Lower leg skin (tissue), 4 donors: ENCODE measurements at regions not wholly inside any gene's neighbourhood (a gene's known extent, or its start where the extent isn't known, plus 50 kb on each side); places are given as distances from the start of the nearest gene placed in this dataset.

Experiments used
- DNase-seq, 2 donors: peaks; one replicate each; pipeline ENCODE4 v3.0.0-alpha.2; 2019; ENCODE audit warnings: low spot score in 2 of 2
- H3K4me3 ChIP-seq: fragments of 200-600 bp; sonication (generic); 2 replicates; pipeline ENCODE4 v1.5.1; 2017; ENCODE audit warnings: mild to moderate bottlenecking, low read depth; ENCODE audit not compliant: poor library complexity, severe bottlenecking
- CTCF ChIP-seq, 3 donors: fragments of 450-650 bp; IDR thresholded peaks; one replicate each; pipeline ENCODE4 v1.5.1; 2016; ENCODE audit warnings: antibody characterized with exemption in 3 of 3, mild to moderate bottlenecking in 3 of 3, moderate library complexity in 2 of 3
- POLR2A ChIP-seq, 2 donors: fragments of 450-650 bp; IDR thresholded peaks; one replicate each; pipeline ENCODE4 v1.6.1; 2016 to 2017; ENCODE audit warnings: antibody characterized with exemption in 2 of 2, mild to moderate bottlenecking in 1 of 2, moderate library complexity in 1 of 2
- WGBS, 2 donors: methylation state at CpG; one replicate each; pipeline ENCODE4 v1.1.5; 2018; 5-methylcytosine and 5-hydroxymethylcytosine counted together
- intact Hi-C: fragments of 100-400 bp; cut with DNase I; formaldehyde crosslinking; loops from one replicate; pipeline ENCODE4 v1.15.0; 2023; ENCODE audit warnings: low total_unique reads

- no peak for DNase-seq
- H3K4me3 ChIP-seq: no peak overlapping the region
- intact Hi-C loops: no loop called here
- WGBS, 2 donors: 81 to 90% methylated on average over 4 of the region's 4 CpGs
- TF ChIP-seq CTCF (IDR thresholded peaks at IDR 0.05) (no peak), POLR2A (IDR thresholded peaks at IDR 0.05) (no peak)
These were observed 221.8 kb upstream of the DCN start for GRCh38 chr12:91404441-91404840.

GRCh38 chr12:91401190-91401589, 218.6 kb upstream of the DCN start:
- intact Hi-C loops: no loop called here
- no peak for DNase-seq
- no peak overlapping the region for H3K4me3 ChIP-seq
- TF ChIP-seq CTCF (IDR thresholded peaks at IDR 0.05) (no peak), POLR2A (IDR thresholded peaks at IDR 0.05) (no peak)

- DNase-seq: no peak
- WGBS, 2 donors: 69 to 77% methylated on average over 4 of the region's 4 CpGs
- TF ChIP-seq POLR2A (IDR thresholded peaks at IDR 0.05) (no peak), CTCF (IDR thresholded peaks at IDR 0.05) (no peak)
- intact Hi-C loops: no loop called here
- H3K4me3 ChIP-seq: no peak overlapping the region
These were observed 217.7 kb upstream of the DCN start for GRCh38 chr12:91400271-91400670.

DNA sequence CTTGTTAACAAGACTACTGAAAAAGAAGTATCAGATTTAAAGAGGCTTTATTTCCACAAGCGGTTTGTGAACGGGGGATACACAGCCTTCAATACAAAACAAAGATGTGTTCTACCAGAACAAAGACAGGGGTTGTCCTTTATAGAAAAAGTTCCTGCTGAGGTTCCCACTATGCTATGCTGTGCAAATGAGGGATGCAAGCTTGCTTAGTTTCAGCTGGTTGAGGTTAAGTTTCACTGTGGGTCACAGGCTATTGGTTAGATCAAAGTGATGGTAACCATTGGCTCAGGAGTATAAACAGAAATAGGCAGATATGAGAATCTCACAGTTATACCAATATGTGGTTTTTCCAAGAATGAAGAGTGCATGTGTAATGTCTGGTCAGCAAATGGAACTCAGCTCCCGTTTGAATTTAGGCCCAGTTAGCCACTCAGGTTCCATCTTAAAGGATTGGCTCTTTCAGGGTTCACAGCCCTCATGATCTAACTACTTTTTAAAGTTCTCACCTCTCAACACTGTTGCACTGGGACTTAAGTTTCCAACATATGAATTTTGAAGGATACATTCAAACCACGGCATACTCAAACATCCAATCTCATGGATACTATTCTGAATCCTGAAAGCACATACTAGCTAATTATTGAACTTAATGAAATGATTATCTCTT, 215.4 kb upstream of the DCN start:
- no peak for DNase-seq
- H3K4me3 ChIP-seq: no peak overlapping the region
- TF ChIP-seq CTCF (IDR thresholded peaks at IDR 0.05) (no peak), POLR2A (IDR thresholded peaks at IDR 0.05) (no peak)
- WGBS, 2 donors: 92 to 95% methylated on average over 4 of the region's 4 CpGs
- intact Hi-C loops: no loop called here

DNA sequence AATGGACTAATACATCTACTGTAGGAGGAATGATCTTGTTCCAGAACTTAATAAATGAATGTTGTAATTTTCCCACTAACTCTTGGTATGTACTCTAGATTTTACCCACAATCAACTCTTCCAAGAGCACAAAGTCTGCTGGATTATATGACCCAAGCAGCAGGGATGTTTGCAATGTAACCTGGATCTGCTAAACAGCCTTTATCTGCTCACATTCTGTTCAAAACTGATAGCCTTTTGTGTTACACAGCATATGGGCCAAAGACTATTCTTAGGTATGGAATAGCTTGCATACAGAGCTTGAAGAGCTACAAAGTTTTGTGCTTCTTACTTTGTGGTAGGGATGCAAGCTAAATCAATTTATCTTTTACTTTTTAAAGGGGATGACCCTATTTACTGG, 213.7 kb upstream of the DCN start:
- DNase-seq: no peak
- no peak overlapping the region for H3K4me3 ChIP-seq
- intact Hi-C loops: no loop called here
- no peak for TF ChIP-seq CTCF (IDR thresholded peaks at IDR 0.05)
- no peak for TF ChIP-seq POLR2A (IDR thresholded peaks at IDR 0.05)

- DNase-seq: no peak
- WGBS, 2 donors: 71 to 73% methylated on average over 5 of the region's 5 CpGs
- intact Hi-C loops: no loop called here
- no peak overlapping the region for H3K4me3 ChIP-seq
- no peak for TF ChIP-seq CTCF (IDR thresholded peaks at IDR 0.05)
- TF ChIP-seq POLR2A (IDR thresholded peaks at IDR 0.05): no peak
These were observed 213.1 kb upstream of the DCN start for GRCh38 chr12:91395628-91396135.
